ENCODE measurements at regions not wholly inside any gene's neighbourhood (a gene's known extent, or its start where the extent isn't known, plus 50 kb on each side); places are given as distances from the start of the nearest gene placed in this dataset.

- H3K27ac ChIP-seq = no peak overlapping the region
Measured at GRCh38 chr6:15148356-15148946, 97.4 kb upstream of the JARID2 start.

GRCh38 chr6:15150207-15150606 is 95.7 kb upstream of the JARID2 start:
- Histone ChIP-seq H3K4me3 (no peak overlapping the region), H3K27me3 (no peaks in the 10 kb centered on the region), H3K36me3 (no peaks in the 10 kb centered on the region), H3K4me1 (no peaks in the 10 kb centered on the region), H3K27ac (no peak overlapping the region), H3K9me3 (no peaks in the 10 kb centered on the region)
- no peak for DNase-seq (ENCODE audit: low spot score)
- no peak for TF ChIP-seq CTCF (IDR thresholded peaks at IDR 0.05)

More at GRCh38 chr6:15148356-15148946, 97.4 kb upstream of the JARID2 start:
- Histone ChIP-seq H3K27me3 (no peaks in the 10 kb centered on the region), H3K4me1 (no peaks in the 10 kb centered on the region), H3K4me3 (no peak overlapping the region), H3K36me3 (no peaks in the 10 kb centered on the region), H3K9me3 (no peaks in the 10 kb centered on the region)
- no peak for DNase-seq (ENCODE audit: low spot score)
- no peak for TF ChIP-seq CTCF (IDR thresholded peaks at IDR 0.05)

GRCh38 chr6:15152700-15153099 is 93.2 kb upstream of the JARID2 start:
- Histone ChIP-seq H3K9me3 (no peaks in the 10 kb centered on the region), H3K4me1 (no peaks in the 10 kb centered on the region), H3K27ac (no peak overlapping the region), H3K4me3 (no peak overlapping the region), H3K36me3 (no peaks in the 10 kb centered on the region), H3K27me3 (no peaks in the 10 kb centered on the region)
- TF ChIP-seq CTCF (IDR thresholded peaks at IDR 0.05) = no peak
- no peak for DNase-seq (ENCODE audit: low spot score)

- H3K27ac ChIP-seq = no peak overlapping the region
- no peak for TF ChIP-seq CTCF (IDR thresholded peaks at IDR 0.05)
- H3K27me3 ChIP-seq = no peaks in the 10 kb centered on the region
- no peaks in the 10 kb centered on the region for H3K9me3 ChIP-seq
- H3K4me3 ChIP-seq = no peak overlapping the region
- no peak for DNase-seq (ENCODE audit: low spot score)
- no peaks in the 10 kb centered on the region for H3K4me1 ChIP-seq
- H3K36me3 ChIP-seq = no peaks in the 10 kb centered on the region
Measured at GRCh38 chr6:15153191-15153590, 92.7 kb upstream of the JARID2 start.

- no peak overlapping the region for H3K27ac ChIP-seq
- TF ChIP-seq CTCF (IDR thresholded peaks at IDR 0.05) = no peak
- H3K9me3 ChIP-seq = no peaks in the 10 kb centered on the region
- H3K36me3 ChIP-seq = no peaks in the 10 kb centered on the region
- H3K27me3 ChIP-seq = no peaks in the 10 kb centered on the region
- H3K4me3 ChIP-seq = no peak overlapping the region
- no peak for DNase-seq (ENCODE audit: low spot score)
- no peaks in the 10 kb centered on the region for H3K4me1 ChIP-seq
Measured at GRCh38 chr6:15157479-15157878, 88.4 kb upstream of the JARID2 start.

Data from right atrium auricular region (tissue), 2 donors.